ENCODE measurements at regions not wholly inside any gene's neighbourhood (a gene's known extent, or its start where the extent isn't known, plus 50 kb on each side); places are given as distances from the start of the nearest gene placed in this dataset.

GRCh38 chr4:181166742-181167399 is 1076.3 kb upstream of the TENM3 start:
- Histone ChIP-seq H3K4me3 (replicated peaks; ENCODE audit: low read depth, low read length) (no peak overlapping the region), H3K27me3 (replicated peaks; ENCODE audit: control insufficient read depth, insufficient read depth, low read length) (no peaks in the 10 kb centered on the region), H3K36me3 (ENCODE audit: control insufficient read depth, insufficient read depth, low read length) (no peaks in the 10 kb centered on the region)
- DNase-seq (ENCODE audit: extremely low read depth, insufficient read length): no peak
- TF ChIP-seq CTCF (IDR thresholded peaks at IDR 0.05; ENCODE audit: insufficient read depth, low read length, poor library complexity, severe bottlenecking): no peak

- no peak for TF ChIP-seq CTCF (IDR thresholded peaks at IDR 0.05; ENCODE audit: insufficient read depth, low read length, poor library complexity, severe bottlenecking)
- Histone ChIP-seq H3K36me3 (ENCODE audit: control insufficient read depth, insufficient read depth, low read length) (no peaks in the 10 kb centered on the region), H3K4me3 (replicated peaks; ENCODE audit: low read depth, low read length) (no peak overlapping the region), H3K27me3 (replicated peaks; ENCODE audit: control insufficient read depth, insufficient read depth, low read length) (no peaks in the 10 kb centered on the region)
- no peak for DNase-seq (ENCODE audit: extremely low read depth, insufficient read length)
Measured at GRCh38 chr4:181168011-181168805, 1075.0 kb upstream of the TENM3 start.

GRCh38 chr4:181173046-181173445 is 1070.2 kb upstream of the TENM3 start:
- H3K4me3 ChIP-seq (replicated peaks; ENCODE audit: low read depth, low read length): no peak overlapping the region
- DNase-seq (ENCODE audit: extremely low read depth, insufficient read length): no peak
- no peak for TF ChIP-seq CTCF (IDR thresholded peaks at IDR 0.05; ENCODE audit: insufficient read depth, low read length, poor library complexity, severe bottlenecking)
- no peaks in the 10 kb centered on the region for H3K36me3 ChIP-seq (ENCODE audit: control insufficient read depth, insufficient read depth, low read length)
- H3K27me3 ChIP-seq (replicated peaks; ENCODE audit: control insufficient read depth, insufficient read depth, low read length): no peaks in the 10 kb centered on the region

GRCh38 chr4:181176306-181176705 is 1066.9 kb upstream of the TENM3 start:
- Histone ChIP-seq H3K36me3 (ENCODE audit: control insufficient read depth, insufficient read depth, low read length) (no peaks in the 10 kb centered on the region), H3K27me3 (replicated peaks; ENCODE audit: control insufficient read depth, insufficient read depth, low read length) (no peaks in the 10 kb centered on the region), H3K4me3 (replicated peaks; ENCODE audit: low read depth, low read length) (no peak overlapping the region)
- no peak for TF ChIP-seq CTCF (IDR thresholded peaks at IDR 0.05; ENCODE audit: insufficient read depth, low read length, poor library complexity, severe bottlenecking)
- no peak for DNase-seq (ENCODE audit: extremely low read depth, insufficient read length)

GRCh38 chr4:181181331-181181730 is 1061.9 kb upstream of the TENM3 start:
- TF ChIP-seq CTCF (IDR thresholded peaks at IDR 0.05; ENCODE audit: insufficient read depth, low read length, poor library complexity, severe bottlenecking): no peak
- no peak for DNase-seq (ENCODE audit: extremely low read depth, insufficient read length)
- Histone ChIP-seq H3K27me3 (replicated peaks; ENCODE audit: control insufficient read depth, insufficient read depth, low read length) (no peaks in the 10 kb centered on the region), H3K36me3 (ENCODE audit: control insufficient read depth, insufficient read depth, low read length) (no peaks in the 10 kb centered on the region), H3K4me3 (replicated peaks; ENCODE audit: low read depth, low read length) (no peak overlapping the region)
